B cell (primary cell): ENCODE measurements at regions not wholly inside any gene's neighbourhood (a gene's known extent, or its start where the extent isn't known, plus 50 kb on each side); places are given as distances from the start of the nearest gene placed in this dataset.

Experiments used
- ATAC-seq: fragments of 200-7000 bp; cut with Tn5 transposase; one replicate; pipeline ENCODE4 v1.10.0; 2021; ENCODE audit warnings: low read depth, mild to moderate bottlenecking, moderate number of reproducible peaks, moderate library complexity
- CTCF ChIA-PET: fragments of 350-600 bp; sonication (Branson Sonifier 250); formaldehyde crosslinking; loops from one replicate; lab custom pipeline; 2021; ENCODE audit warnings: antibody characterized with exemption, inconsistent platforms; lab: Charles Lee
- POLR2A ChIA-PET: fragments of 350-600 bp; sonication (Branson Sonifier 250); formaldehyde crosslinking; loops from one replicate; lab custom pipeline; 2021; ENCODE audit warnings: antibody characterized with exemption; lab: Charles Lee
- DNase-seq: peaks from one replicate; pipeline ENCODE4 v3.0.0; 2013
- H2AFZ ChIP-seq: 2 replicates; pipeline ENCODE4 v1.6.1; 2012; ENCODE audit warnings: mild to moderate bottlenecking, low read depth, low read length; ENCODE audit not compliant: insufficient read depth, poor library complexity, severe bottlenecking
- H3K27ac ChIP-seq, 2 donors: 1 replicate in 1 of 2; 2 replicates in 1 of 2; pipeline ENCODE4 v1.5.1; 2012 to 2013; ENCODE audit warnings: low read length in 2 of 2, mild to moderate bottlenecking in 2 of 2, moderate library complexity in 1 of 2
- H3K27me3 ChIP-seq, 4 experiments: fragments of 200-600 bp in 1 of 4; sonication (generic) in 1 of 4; replicated peaks in 1 of 4; 1 replicate in 2 of 4; 2 replicates in 2 of 4; pipeline versions ENCODE4 v1.6.1 to v1.7.0; 2013 to 2016; ENCODE audit warnings: low read length in 3 of 4, mild to moderate bottlenecking in 2 of 4, mixed read lengths in 1 of 4, moderate library complexity in 1 of 4; ENCODE audit not compliant: insufficient read depth in 4 of 4, control insufficient read depth in 3 of 4; ENCODE audit errors: control extremely low read depth in 1 of 4
- H3K36me3 ChIP-seq, 2 experiments: replicated peaks in 1 of 2; 1 replicate in 1 of 2; 2 replicates in 1 of 2; pipeline versions ENCODE4 v1.6.1 to v1.7.1; 2013; ENCODE audit warnings: low read length in 1 of 2; ENCODE audit not compliant: insufficient read depth in 2 of 2, control insufficient read depth in 1 of 2; ENCODE audit errors: control extremely low read depth in 1 of 2, extremely low read depth in 1 of 2
- H3K4me1 ChIP-seq, 2 donors: fragments of 200-600 bp in 1 of 2; sonication (generic) in 1 of 2; 1 replicate in 1 of 2; 2 replicates in 1 of 2; pipeline versions ENCODE4 v1.5.1 to v1.6.1; 2013 to 2017; ENCODE audit warnings: low read length in 2 of 2; ENCODE audit not compliant: control insufficient read depth in 2 of 2, insufficient read depth in 2 of 2
- H3K4me2 ChIP-seq: replicated peaks from 2 replicates; pipeline ENCODE3; 2012; ENCODE audit warnings: mild to moderate bottlenecking, low read depth, low read length; ENCODE audit not compliant: poor library complexity, severe bottlenecking
- H3K4me3 ChIP-seq, 5 experiments: fragments of 200-600 bp in 1 of 5; sonication (generic) in 1 of 5; 1 replicate in 3 of 5; 2 replicates in 2 of 5; pipeline versions ENCODE4 v1.5.1 to v1.7.0; 2011 to 2016; ENCODE audit warnings: low read length in 4 of 5, mild to moderate bottlenecking in 4 of 5, low read depth in 2 of 5, control low read depth in 1 of 5, moderate library complexity in 1 of 5; ENCODE audit not compliant: insufficient read depth in 1 of 5; ENCODE audit errors: control extremely low read depth in 1 of 5, extremely low read depth in 1 of 5
- H3K79me2 ChIP-seq: fragments of 200-600 bp; sonication (generic); one replicate; pipeline ENCODE4 v1.6.0; 2016; ENCODE audit warnings: low read length; ENCODE audit not compliant: control insufficient read depth, insufficient read depth
- H3K9ac ChIP-seq: fragments of 200-600 bp; sonication (generic); 2 replicates; pipeline ENCODE4 v1.6.1; 2017; ENCODE audit warnings: mild to moderate bottlenecking, low read length, moderate library complexity
- H3K9me3 ChIP-seq, 3 donors: one replicate each; pipeline versions ENCODE4 v1.6.1 to v1.7.1; 2013; ENCODE audit warnings: low read length in 2 of 3; ENCODE audit not compliant: control insufficient read depth in 2 of 3, insufficient read depth in 1 of 3; ENCODE audit errors: control extremely low read depth in 1 of 3
- H4K20me1 ChIP-seq: 2 replicates; pipeline ENCODE4 v1.6.0; 2012; ENCODE audit warnings: mild to moderate bottlenecking, low read length; ENCODE audit not compliant: insufficient read depth, control insufficient read depth, poor library complexity, severe bottlenecking
- H3K27ac Mint-ChIP-seq: one replicate; pipeline ENCODE4 v1.8.0; 2021; ENCODE audit warnings: mixed read lengths
- H3K27me3 Mint-ChIP-seq: one replicate; pipeline ENCODE4 v1.8.0; 2021; ENCODE audit warnings: mixed read lengths
- H3K4me1 Mint-ChIP-seq: one replicate; pipeline ENCODE4 v1.8.0; 2021; ENCODE audit warnings: mixed read lengths
- H3K4me3 Mint-ChIP-seq: one replicate; pipeline ENCODE4 v1.8.0; 2021; ENCODE audit warnings: mixed read lengths
- H3K9me3 Mint-ChIP-seq: one replicate; pipeline ENCODE4 v1.8.0; 2022; ENCODE audit warnings: mixed read lengths; ENCODE audit not compliant: insufficient read depth
- CTCF ChIP-seq: fragments of 200-600 bp; IDR thresholded peaks from one replicate; pipeline ENCODE4 v1.8.0; 2022; ENCODE audit warnings: antibody characterized with exemption, mild to moderate bottlenecking
- EZH2 ChIP-seq: IDR thresholded peaks from 2 replicates; pipeline ENCODE4 v1.6.1; 2012; ENCODE audit warnings: borderline replicate concordance, low read depth, mild to moderate bottlenecking, moderate library complexity, low read length; ENCODE audit not compliant: insufficient read depth, poor library complexity, severe bottlenecking
- WGBS: methylation state at CpG from one replicate; pipeline ENCODE4 v1.1.5; 2013; ENCODE audit warnings: missing lambda C conversion rate; ENCODE audit not compliant: insufficient coverage; 5-methylcytosine and 5-hydroxymethylcytosine counted together
- intact Hi-C: fragments of 100-400 bp; cut with micrococcal nuclease; formaldehyde crosslinking; loops from one replicate; pipeline ENCODE4 v1.10.0; 2022

- no peak overlapping the region for H3K9ac ChIP-seq
- H3K36me3 ChIP-seq: no peaks in the 10 kb centered on the region
- H3K4me1 ChIP-seq: no peaks in the 10 kb centered on the region
- DNase-seq (no peak), ATAC-seq (no peak)
- H3K4me2 ChIP-seq: no peak overlapping the region
- H3K9me3 Mint-ChIP-seq: no peaks in the 10 kb centered on the region
- H3K9me3 ChIP-seq: no peaks in the 10 kb centered on the region
- intact Hi-C loops: no loop called here
- no peaks in the 10 kb centered on the region for H3K79me2 ChIP-seq
- no peaks in the 10 kb centered on the region for H3K27me3 Mint-ChIP-seq
- no peaks in the 10 kb centered on the region for H3K4me1 Mint-ChIP-seq
- H3K4me3 Mint-ChIP-seq: no peak overlapping the region
- H3K4me3 ChIP-seq: no peak overlapping the region
- no peaks in the 10 kb centered on the region for H3K27me3 ChIP-seq
- no peak overlapping the region for H3K27ac Mint-ChIP-seq
- CTCF ChIA-PET: no interaction called here
- POLR2A ChIA-PET: no interaction called here
- 71% methylated on average over 3 of the region's 7 CpGs for WGBS
- H4K20me1 ChIP-seq: no peaks in the 10 kb centered on the region
- H2AFZ ChIP-seq: no peak overlapping the region
- TF ChIP-seq CTCF: no peak
- no peak for TF ChIP-seq EZH2
- no peak overlapping the region for H3K27ac ChIP-seq
Observed at GRCh38 chr1:81560629-81561028, 240.1 kb upstream of the ADGRL2 start.

GRCh38 chr1:81559662-81560350 is 240.9 kb upstream of the ADGRL2 start:
- Histone ChIP-seq H3K4me3 (no peak overlapping the region), H3K27ac (no peak overlapping the region), H3K4me2 (no peak overlapping the region), H3K36me3 (no peaks in the 10 kb centered on the region), H3K79me2 (no peaks in the 10 kb centered on the region), H3K27me3 (no peaks in the 10 kb centered on the region), H2AFZ (no peak overlapping the region), H3K9me3 (no peaks in the 10 kb centered on the region), H3K4me1 (no peaks in the 10 kb centered on the region), H4K20me1 (no peaks in the 10 kb centered on the region), H3K9ac (no peak overlapping the region)
- POLR2A ChIA-PET: no interaction called here
- DNase-seq (no peak), ATAC-seq (no peak)
- no CpG with 5 or more reads among the region's 1 CpG for WGBS
- no peak overlapping the region for H3K4me3 Mint-ChIP-seq
- intact Hi-C loops: no loop called here
- no peaks in the 10 kb centered on the region for H3K4me1 Mint-ChIP-seq
- no peak overlapping the region for H3K27ac Mint-ChIP-seq
- no peaks in the 10 kb centered on the region for H3K27me3 Mint-ChIP-seq
- TF ChIP-seq EZH2 (no peak), CTCF (peak; percentile 6)
- CTCF ChIA-PET: no interaction called here
- H3K9me3 Mint-ChIP-seq: no peaks in the 10 kb centered on the region
